H1 (cell line): ENCODE measurements at regions not wholly inside any gene's neighbourhood (a gene's known extent, or its start where the extent isn't known, plus 50 kb on each side); places are given as distances from the start of the nearest gene placed in this dataset.

ENCODE experiments used
- CTCF ChIA-PET: fragments of 300-600 bp; sonication (Branson Sonifier 250); formaldehyde crosslinking; loops from one replicate; lab custom pipeline; 2021; ENCODE audit not compliant: partially characterized antibody; lab: Charles Lee
- POLR2A ChIA-PET: fragments of 300-600 bp; sonication (Branson Sonifier 250); formaldehyde crosslinking; loops from one replicate; lab custom pipeline; 2021; ENCODE audit warnings: inconsistent platforms; ENCODE audit not compliant: partially characterized antibody; lab: Charles Lee
- DNase-seq, 2 experiments: peaks; one replicate each; pipeline versions ENCODE4 v3.0.0 to v3.0.0-alpha.2; 2010 to 2022; ENCODE audit warnings: low spot score in 2 of 2, low read depth in 1 of 2, mixed read lengths in 1 of 2
- FAIRE-seq: peaks from 2 replicates; lab custom pipeline; 2011; peaks lifted over from hg19 to GRCh38; lab: Jason Lieb, UNC
- H2AFZ ChIP-seq: 2 replicates; pipeline ENCODE4 v1.8.1; 2012; ENCODE audit warnings: low read length, inconsistent platforms
- H2AK5ac ChIP-seq: 2 replicates; pipeline ENCODE4 v1.6.1; 2013; ENCODE audit warnings: low read depth, low read length
- H2BK120ac ChIP-seq: replicated peaks from 2 replicates; pipeline ENCODE3; 2013; ENCODE audit warnings: low read depth, low read length, inconsistent platforms
- H2BK12ac ChIP-seq: 2 replicates; pipeline ENCODE4 v1.6.1; 2013; ENCODE audit warnings: low read depth, low read length
- H2BK15ac ChIP-seq: 2 replicates; pipeline ENCODE4 v1.6.1; 2013; ENCODE audit warnings: low read length
- H2BK20ac ChIP-seq: 2 replicates; pipeline ENCODE4 v1.6.1; 2013; ENCODE audit warnings: low read length
- H2BK5ac ChIP-seq: 2 replicates; pipeline ENCODE4 v1.6.1; 2013; ENCODE audit warnings: low read depth, low read length
- H3K14ac ChIP-seq: 2 replicates; pipeline ENCODE4 v1.6.1; 2013; ENCODE audit warnings: inconsistent platforms; ENCODE audit not compliant: insufficient read length
- H3K18ac ChIP-seq: 2 replicates; pipeline ENCODE4 v1.6.1; 2013; ENCODE audit warnings: low read length; ENCODE audit errors: extremely low read depth
- H3K23ac ChIP-seq: 2 replicates; pipeline ENCODE4 v1.6.1; 2013; ENCODE audit warnings: inconsistent platforms; ENCODE audit not compliant: insufficient read length
- H3K23me2 ChIP-seq: 2 replicates; pipeline ENCODE4 v1.6.1; 2013; ENCODE audit warnings: low read depth, low read length
- H3K27ac ChIP-seq: 2 replicates; pipeline ENCODE4 v1.6.1; 2011; ENCODE audit warnings: low read depth, low read length, inconsistent platforms
- H3K27me3 ChIP-seq, 4 experiments: replicated peaks in 1 of 4; 1 replicate in 1 of 4; 2 replicates in 3 of 4; pipeline versions ENCODE4 v1.6.1 to v1.8.1; 2011 to 2013; ENCODE audit warnings: low read length in 3 of 4, mild to moderate bottlenecking in 3 of 4, inconsistent platforms in 2 of 4, mixed read lengths in 2 of 4, moderate library complexity in 1 of 4; ENCODE audit not compliant: control insufficient read depth in 3 of 4, insufficient read depth in 3 of 4; ENCODE audit errors: extremely low read depth in 1 of 4
- H3K36me3 ChIP-seq, 4 experiments: 2 replicates each; pipeline versions ENCODE4 v1.6.1 to v1.8.1; 2011 to 2013; ENCODE audit warnings: mild to moderate bottlenecking in 4 of 4, low read length in 3 of 4, moderate library complexity in 2 of 4, control low read depth in 1 of 4, inconsistent platforms in 1 of 4; ENCODE audit not compliant: insufficient read depth in 4 of 4, control insufficient read depth in 2 of 4
- H3K4ac ChIP-seq: replicated peaks from 2 replicates; pipeline ENCODE3; 2013; ENCODE audit warnings: low read length, low read depth, mixed read lengths, inconsistent platforms; ENCODE audit not compliant: insufficient read length
- H3K4me1 ChIP-seq, 4 experiments: replicated peaks in 1 of 4; 1 replicate in 1 of 4; 2 replicates in 3 of 4; pipeline versions ENCODE4 v1.6.1 to v1.8.1; 2011 to 2013; ENCODE audit warnings: low read length in 3 of 4, inconsistent platforms in 2 of 4, mixed read lengths in 1 of 4; ENCODE audit not compliant: insufficient read depth in 4 of 4, control insufficient read depth in 3 of 4
- H3K4me2 ChIP-seq, 2 experiments: 2 replicates each; pipeline versions ENCODE4 v1.6.1 to v1.8.1; 2011 to 2013; ENCODE audit warnings: low read depth in 2 of 2, low read length in 2 of 2, control low read depth in 1 of 2, inconsistent platforms in 1 of 2, mild to moderate bottlenecking in 1 of 2; ENCODE audit not compliant: insufficient read depth in 1 of 2
- H3K4me3 ChIP-seq, 4 experiments: fragments of 200-600, 300-600 bp in 1 of 4; sonication (generic), shearing (Covaris generic), sonication (Bioruptor Twin) in 1 of 4; 2 replicates each; pipeline versions ENCODE4 v1.5.1 to v1.8.1; 2011 to 2016; ENCODE audit warnings: low read length in 4 of 4, low read depth in 3 of 4, control low read depth in 2 of 4, inconsistent platforms in 2 of 4, mild to moderate bottlenecking in 2 of 4, mixed read lengths in 1 of 4, moderate library complexity in 1 of 4; ENCODE audit not compliant: insufficient read depth in 2 of 4; ENCODE audit errors: extremely low read depth in 1 of 4
- H3K56ac ChIP-seq: replicated peaks from 2 replicates; pipeline ENCODE3; 2013; ENCODE audit warnings: low read depth, mild to moderate bottlenecking, mixed read lengths, low read length, inconsistent platforms; ENCODE audit not compliant: insufficient read length
- H3K79me1 ChIP-seq: 2 replicates; pipeline ENCODE4 v1.6.1; 2013; ENCODE audit warnings: low read depth, low read length, control low read depth
- H3K79me2 ChIP-seq, 2 experiments: 2 replicates each; pipeline versions ENCODE4 v1.6.1 to v1.8.1; 2012 to 2013; ENCODE audit warnings: low read length in 2 of 2, mild to moderate bottlenecking in 2 of 2, inconsistent platforms in 1 of 2; ENCODE audit not compliant: insufficient read depth in 2 of 2, control insufficient read depth in 1 of 2
- H3K9ac ChIP-seq, 4 experiments: replicated peaks in 1 of 4; 1 replicate in 1 of 4; 2 replicates in 3 of 4; pipeline versions ENCODE4 v1.6.1 to v1.8.1; 2011 to 2013; ENCODE audit warnings: low read depth in 3 of 4, low read length in 3 of 4, control low read depth in 2 of 4, mild to moderate bottlenecking in 2 of 4, moderate library complexity in 2 of 4, inconsistent platforms in 1 of 4; ENCODE audit errors: extremely low read depth in 1 of 4
- H3K9me3 ChIP-seq, 2 experiments: 2 replicates each; pipeline versions ENCODE4 v1.6.1 to v1.8.1; 2012 to 2013; ENCODE audit warnings: mild to moderate bottlenecking in 2 of 2, moderate library complexity in 2 of 2, control low read depth in 1 of 2, inconsistent platforms in 1 of 2, low read depth in 1 of 2, low read length in 1 of 2, mixed read lengths in 1 of 2; ENCODE audit not compliant: insufficient read depth in 2 of 2
- H4K20me1 ChIP-seq, 2 experiments: replicated peaks in 1 of 2; 2 replicates each; pipeline versions ENCODE3 to v1.8.1; 2011 to 2013; ENCODE audit warnings: inconsistent platforms in 2 of 2, low read length in 2 of 2, mild to moderate bottlenecking in 1 of 2; ENCODE audit not compliant: insufficient read depth in 2 of 2, control insufficient read depth in 1 of 2
- H4K5ac ChIP-seq: 2 replicates; pipeline ENCODE4 v1.6.1; 2013; ENCODE audit warnings: low read length, low read depth, mixed read lengths, inconsistent platforms; ENCODE audit not compliant: insufficient read length
- H4K8ac ChIP-seq: 2 replicates; pipeline ENCODE4 v1.8.0; 2013; ENCODE audit warnings: mild to moderate bottlenecking, moderate library complexity, low read length, inconsistent platforms; ENCODE audit not compliant: insufficient read depth; ENCODE audit errors: extremely low read depth
- H4K91ac ChIP-seq: replicated peaks from 2 replicates; pipeline ENCODE3; 2013; ENCODE audit warnings: low read length, mixed read lengths, inconsistent platforms; ENCODE audit not compliant: insufficient read length
- ASH2L ChIP-seq: fragments of 200-600, 300-600 bp; sonication (generic); IDR thresholded peaks from one replicate; pipeline ENCODE4 v1.7.1; 2017; ENCODE audit warnings: low read length
- ATF3 ChIP-seq: IDR thresholded peaks from 2 replicates; pipeline ENCODE4 v1.6.1; 2011; ENCODE audit warnings: low read depth, mild to moderate bottlenecking, low read length; ENCODE audit not compliant: insufficient read depth
- CHD2 ChIP-seq: IDR thresholded peaks from 2 replicates; pipeline ENCODE4 v1.6.1; 2012; ENCODE audit warnings: low read length, improper control_type of control experiment
- E2F6 ChIP-seq: IDR thresholded peaks from 2 replicates; pipeline ENCODE4 v1.6.1; 2012; ENCODE audit warnings: inconsistent platforms
- EP300 ChIP-seq, 2 experiments: IDR thresholded peaks; 1 replicate in 1 of 2; 2 replicates in 1 of 2; pipeline ENCODE4 v1.6.1; 2011 to 2012; ENCODE audit warnings: low read depth in 2 of 2, low read length in 2 of 2, mild to moderate bottlenecking in 2 of 2, borderline replicate concordance in 1 of 2, inconsistent platforms in 1 of 2, moderate library complexity in 1 of 2
- EZH2 ChIP-seq: fragments of 200-600 bp; sonication (generic); IDR thresholded peaks from 2 replicates; pipeline ENCODE4 v1.7.1; 2012; ENCODE audit warnings: low read depth, mild to moderate bottlenecking, moderate library complexity, low read length, inconsistent platforms; ENCODE audit not compliant: severe bottlenecking
- HDAC2 ChIP-seq, 2 experiments: fragments of 300-600 bp in 1 of 2; sonication (generic) in 1 of 2; IDR thresholded peaks; 2 replicates each; pipeline ENCODE4 v1.6.1; 2011 to 2012; ENCODE audit warnings: low read depth in 2 of 2, low read length in 2 of 2, mild to moderate bottlenecking in 2 of 2, moderate library complexity in 2 of 2, borderline replicate concordance in 1 of 2, inconsistent platforms in 1 of 2
- JUND ChIP-seq: IDR thresholded peaks from 2 replicates; pipeline ENCODE4 v1.6.1; 2011; ENCODE audit warnings: mild to moderate bottlenecking, improper control_type of control experiment, low read length
- MAX ChIP-seq: IDR thresholded peaks from 2 replicates; pipeline ENCODE4 v1.6.1; 2012; ENCODE audit warnings: inconsistent platforms
- PHF8 ChIP-seq: fragments of 200-600 bp; sonication (generic); conservative IDR thresholded peaks from 2 replicates; pipeline ENCODE4 v1.7.1; 2012; ENCODE audit warnings: low read depth, mild to moderate bottlenecking, inconsistent platforms, low read length, moderate library complexity
- RFX5 ChIP-seq: IDR thresholded peaks from 2 replicates; pipeline ENCODE4 v1.6.1; 2011; ENCODE audit warnings: low read depth, low read length, improper control_type of control experiment, borderline replicate concordance
- RNF2 ChIP-seq: fragments of 200-900, 300-1000 bp; sonication (generic); IDR thresholded peaks from 2 replicates; pipeline ENCODE4 v1.7.1; 2016; ENCODE audit warnings: borderline replicate concordance, low read depth, mild to moderate bottlenecking, antibody characterized with exemption, low read length; ENCODE audit not compliant: poor library complexity, severe bottlenecking; ENCODE audit errors: missing control alignments
- TBP ChIP-seq: IDR thresholded peaks from 2 replicates; pipeline ENCODE4 v1.6.1; 2011; ENCODE audit warnings: low read depth, low read length, improper control_type of control experiment
- YY1 ChIP-seq: IDR thresholded peaks from 2 replicates; pipeline ENCODE4 v1.6.1; 2011; ENCODE audit warnings: low read depth, mild to moderate bottlenecking, low read length

- Histone ChIP-seq H3K79me1 (no peaks in the 10 kb centered on the region), H3K4me1 (no peaks in the 10 kb centered on the region), H3K56ac (no peak overlapping the region), H2BK12ac (no peak overlapping the region), H2BK15ac (no peak overlapping the region), H3K4me2 (no peak overlapping the region), H3K79me2 (no peaks in the 10 kb centered on the region), H3K9me3 (peaks cover 36 to 55% of the 10 kb centered on the region in 2 experiments), H4K5ac (no peak overlapping the region), H3K18ac (no peak overlapping the region), H3K23ac (no peak overlapping the region), H3K36me3 (no peaks in the 10 kb centered on the region), H2BK20ac (no peak overlapping the region), H3K27me3 (no peaks in the 10 kb centered on the region), H2AK5ac (no peak overlapping the region), H4K8ac (no peak overlapping the region), H2AFZ (no peak overlapping the region), H3K9ac (no peak overlapping the region), H2BK5ac (no peak overlapping the region), H3K14ac (no peak overlapping the region), H4K91ac (no peak overlapping the region), H3K23me2 (no peaks in the 10 kb centered on the region), H3K27ac (no peak overlapping the region), H4K20me1 (no peaks in the 10 kb centered on the region), H3K4ac (no peak overlapping the region), H3K4me3 (no peak overlapping the region), H2BK120ac (no peak overlapping the region)
- POLR2A ChIA-PET = no interaction called here
- FAIRE-seq (no peak), DNase-seq (no peak)
- CTCF ChIA-PET = no interaction called here
- no peak for TF ChIP-seq EZH2
- TF ChIP-seq ASH2L = no peak
- TF ChIP-seq ATF3 = no peak
- no peak for TF ChIP-seq YY1
- no peak for TF ChIP-seq HDAC2 (IDR thresholded peaks at IDR 0.05; ENCODE audit: borderline replicate concordance in 1 of 2, low read depth in 2 of 2, low read length in 2 of 2)
- no peak for TF ChIP-seq MAX
- TF ChIP-seq JUND = no peak
- no peak for TF ChIP-seq TBP
- no peak for TF ChIP-seq E2F6
- TF ChIP-seq RNF2 = no peak
- TF ChIP-seq EP300 (IDR thresholded peaks at IDR 0.05; ENCODE audit: borderline replicate concordance in 1 of 2, low read depth in 2 of 2, low read length in 2 of 2) = no peak
- no peak for TF ChIP-seq PHF8
- no peak for TF ChIP-seq RFX5
- TF ChIP-seq CHD2 = no peak
Observed at GRCh38 chr18:71426441-71426840, 1117.7 kb downstream of the CBLN2 start.
